Neuronal stem cell (in vitro differentiated cells): ENCODE measurements at regions not wholly inside any gene's neighbourhood (a gene's known extent, or its start where the extent isn't known, plus 50 kb on each side); places are given as distances from the start of the nearest gene placed in this dataset.

Source experiments
- DNase-seq: peaks from one replicate; pipeline ENCODE4 v3.0.0-alpha.2; 2013; ENCODE audit warnings: low spot score
- H2AFZ ChIP-seq: one replicate; pipeline ENCODE4 v1.6.1; 2013; ENCODE audit warnings: mild to moderate bottlenecking, low read length, inconsistent platforms
- H2AK5ac ChIP-seq: 2 replicates; pipeline ENCODE4 v1.6.1; 2013; ENCODE audit warnings: low read depth, mild to moderate bottlenecking, inconsistent platforms, low read length, moderate library complexity, mixed read lengths
- H2BK120ac ChIP-seq: 2 replicates; pipeline ENCODE4 v1.6.1; 2013; ENCODE audit warnings: low read depth, mild to moderate bottlenecking, inconsistent platforms, low read length, moderate library complexity, mixed read lengths
- H2BK12ac ChIP-seq: one replicate; pipeline ENCODE4 v1.6.1; 2013; ENCODE audit warnings: low read length, inconsistent platforms
- H2BK15ac ChIP-seq: 2 replicates; pipeline ENCODE4 v1.6.1; 2013; ENCODE audit warnings: mild to moderate bottlenecking, low read length, inconsistent platforms, mixed read lengths
- H2BK5ac ChIP-seq: one replicate; pipeline ENCODE4 v1.6.1; 2013; ENCODE audit warnings: inconsistent platforms, mild to moderate bottlenecking, low read length, moderate library complexity
- H3K14ac ChIP-seq: one replicate; pipeline ENCODE4 v1.6.1; 2013; ENCODE audit warnings: low read length, inconsistent platforms
- H3K18ac ChIP-seq: 2 replicates; pipeline ENCODE4 v1.6.1; 2013; ENCODE audit warnings: low read length, inconsistent platforms
- H3K23ac ChIP-seq: 2 replicates; pipeline ENCODE4 v1.6.1; 2013; ENCODE audit warnings: low read depth, mild to moderate bottlenecking, mixed read lengths, low read length, inconsistent platforms; ENCODE audit not compliant: poor library complexity
- H3K27ac ChIP-seq: replicated peaks from 3 replicates; pipeline ENCODE4 v1.5.1; 2013; ENCODE audit warnings: low read length, inconsistent platforms
- H3K27me3 ChIP-seq, 3 experiments: 2 replicates each; pipeline ENCODE4 v1.6.1; 2013; ENCODE audit warnings: low read length in 3 of 3, mild to moderate bottlenecking in 2 of 3, inconsistent platforms in 1 of 3, low read depth in 1 of 3, mixed read lengths in 1 of 3, moderate library complexity in 1 of 3; ENCODE audit not compliant: control insufficient read depth in 3 of 3, insufficient read depth in 3 of 3
- H3K36me3 ChIP-seq, 2 donors: replicated peaks in 1 of 2; 2 replicates each; pipeline ENCODE4 v1.6.1; 2013; ENCODE audit warnings: low read length in 2 of 2; ENCODE audit not compliant: control insufficient read depth in 2 of 2, insufficient read depth in 2 of 2
- H3K4ac ChIP-seq: 2 replicates; pipeline ENCODE4 v1.6.1; 2013; ENCODE audit warnings: inconsistent platforms, mild to moderate bottlenecking, low read length, moderate library complexity
- H3K4me1 ChIP-seq, 2 donors: 1 replicate in 1 of 2; 2 replicates in 1 of 2; pipeline ENCODE4 v1.6.1; 2013; ENCODE audit warnings: low read length in 2 of 2, low read depth in 1 of 2; ENCODE audit not compliant: control insufficient read depth in 2 of 2, insufficient read depth in 1 of 2
- H3K4me2 ChIP-seq: one replicate; pipeline ENCODE4 v1.6.1; 2013; ENCODE audit warnings: mild to moderate bottlenecking, low read length, inconsistent platforms; ENCODE audit not compliant: insufficient read depth, poor library complexity, severe bottlenecking
- H3K4me3 ChIP-seq, 2 donors: 2 replicates each; pipeline ENCODE4 v1.5.1; 2013; ENCODE audit warnings: low read length in 2 of 2, mild to moderate bottlenecking in 2 of 2, inconsistent platforms in 1 of 2, moderate library complexity in 1 of 2
- H3K79me1 ChIP-seq: one replicate; pipeline ENCODE4 v1.6.1; 2013; ENCODE audit warnings: low read depth, mild to moderate bottlenecking, inconsistent platforms, low read length, moderate library complexity
- H3K9ac ChIP-seq: one replicate; pipeline ENCODE4 v1.6.1; 2013; ENCODE audit warnings: mild to moderate bottlenecking, low read depth, low read length, inconsistent platforms; ENCODE audit not compliant: poor library complexity
- H3K9me3 ChIP-seq, 2 donors: replicated peaks in 1 of 2; 2 replicates each; pipeline versions ENCODE3 to v1.6.1; 2013; ENCODE audit warnings: low read length in 2 of 2, mild to moderate bottlenecking in 2 of 2, inconsistent platforms in 1 of 2, low read depth in 1 of 2, mixed read lengths in 1 of 2, moderate library complexity in 1 of 2; ENCODE audit not compliant: control insufficient read depth in 2 of 2, insufficient read depth in 1 of 2
- H4K8ac ChIP-seq: one replicate; pipeline ENCODE4 v1.6.1; 2013; ENCODE audit warnings: low read depth, mild to moderate bottlenecking, inconsistent platforms, low read length, moderate library complexity
- H4K91ac ChIP-seq: one replicate; pipeline ENCODE4 v1.6.1; 2013; ENCODE audit warnings: low read length, low read depth, mild to moderate bottlenecking, inconsistent platforms; ENCODE audit not compliant: poor library complexity
- WGBS, 2 donors: extraction: QIAGEN DNeasy Blood & Tissue Kit; methylation state at CpG; one replicate each; pipeline ENCODE4 v1.1.7; 2013; ENCODE audit warnings: missing lambda C conversion rate in 2 of 2, mixed read lengths in 1 of 2; ENCODE audit not compliant: insufficient read length in 2 of 2, insufficient replicate concordance in 1 of 2; ENCODE audit errors: extremely low coverage in 2 of 2; 5-methylcytosine and 5-hydroxymethylcytosine counted together

DNA sequence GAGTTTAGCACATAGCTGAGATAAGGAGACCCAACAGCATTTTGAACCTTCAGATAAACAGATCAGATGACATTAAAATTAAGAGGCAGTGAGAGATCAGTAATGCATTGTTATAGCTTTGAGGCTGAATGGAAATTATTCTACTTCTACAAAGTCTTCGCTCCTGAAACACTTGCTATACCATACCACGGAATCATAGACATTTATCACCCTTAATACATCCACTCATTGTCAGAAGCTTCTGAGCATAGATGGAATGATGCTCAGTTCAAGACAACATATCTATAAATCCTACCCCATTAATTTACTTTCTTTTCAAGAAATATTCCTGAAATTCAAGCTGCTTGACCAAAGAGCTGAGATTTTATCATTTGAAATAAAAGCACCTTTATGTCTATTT lies 266.7 kb downstream of the C3orf38 start:
- H3K4me3 ChIP-seq, result no peak overlapping the region
- no peak for DNase-seq
- no peaks in the 10 kb centered on the region for H3K27me3 ChIP-seq
- no peak overlapping the region for H2AK5ac ChIP-seq
- H3K36me3 ChIP-seq, result no peaks in the 10 kb centered on the region
- H3K9ac ChIP-seq, result no peak overlapping the region
- no peak overlapping the region for H4K91ac ChIP-seq
- H3K23ac ChIP-seq, result no peak overlapping the region
- no peaks in the 10 kb centered on the region for H3K9me3 ChIP-seq
- H2BK5ac ChIP-seq, result no peak overlapping the region
- H3K4me2 ChIP-seq, result no peak overlapping the region
- no peak overlapping the region for H4K8ac ChIP-seq
- no peak overlapping the region for H2AFZ ChIP-seq
- no CpG with 5 or more reads among the region's 2 CpGs for WGBS, 2 donors
- no peak overlapping the region for H2BK15ac ChIP-seq
- no peak overlapping the region for H3K18ac ChIP-seq
- H3K4me1 ChIP-seq, result no peaks in the 10 kb centered on the region
- H2BK12ac ChIP-seq, result no peak overlapping the region
- H2BK120ac ChIP-seq, result no peak overlapping the region
- no peak overlapping the region for H3K27ac ChIP-seq
- no peak overlapping the region for H3K4ac ChIP-seq
- H3K79me1 ChIP-seq, result no peaks in the 10 kb centered on the region
- no peak overlapping the region for H3K14ac ChIP-seq

DNA sequence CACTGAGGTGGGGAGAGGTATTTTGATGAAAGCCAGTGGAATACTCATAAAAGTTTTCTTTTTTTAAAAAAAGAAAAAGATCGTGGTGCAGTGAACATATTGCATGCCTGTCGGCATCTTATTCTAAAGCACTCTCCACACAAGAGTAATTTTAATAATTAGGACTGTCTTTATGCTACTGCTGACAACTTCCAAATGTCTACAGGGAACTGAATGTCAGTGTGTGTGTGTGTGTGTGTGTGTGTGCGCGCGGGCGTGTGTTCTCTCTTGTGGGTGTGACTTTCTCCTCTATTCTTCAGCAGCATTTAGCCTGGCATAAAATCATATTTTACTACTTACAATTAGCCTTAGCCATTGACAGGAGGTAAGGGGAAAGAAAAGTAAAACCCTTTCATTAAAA lies 268.5 kb downstream of the C3orf38 start:
- Histone ChIP-seq H4K91ac (no peak overlapping the region), H3K79me1 (no peaks in the 10 kb centered on the region), H3K9me3 (no peaks in the 10 kb centered on the region), H3K4me2 (no peak overlapping the region), H3K36me3 (no peaks in the 10 kb centered on the region), H3K27ac (no peak overlapping the region), H2BK15ac (no peak overlapping the region), H2AK5ac (no peak overlapping the region), H2BK12ac (no peak overlapping the region), H3K4me3 (no peak overlapping the region), H2AFZ (no peak overlapping the region), H4K8ac (no peak overlapping the region), H3K4ac (no peak overlapping the region), H3K14ac (no peak overlapping the region), H3K27me3 (no peaks in the 10 kb centered on the region), H3K4me1 (no peaks in the 10 kb centered on the region), H3K23ac (no peak overlapping the region), H2BK120ac (no peak overlapping the region), H3K18ac (no peak overlapping the region), H2BK5ac (no peak overlapping the region), H3K9ac (no peak overlapping the region)
- DNase-seq, result no peak
- WGBS, 2 donors, result no CpG with 5 or more reads among the region's 6 CpGs

DNA sequence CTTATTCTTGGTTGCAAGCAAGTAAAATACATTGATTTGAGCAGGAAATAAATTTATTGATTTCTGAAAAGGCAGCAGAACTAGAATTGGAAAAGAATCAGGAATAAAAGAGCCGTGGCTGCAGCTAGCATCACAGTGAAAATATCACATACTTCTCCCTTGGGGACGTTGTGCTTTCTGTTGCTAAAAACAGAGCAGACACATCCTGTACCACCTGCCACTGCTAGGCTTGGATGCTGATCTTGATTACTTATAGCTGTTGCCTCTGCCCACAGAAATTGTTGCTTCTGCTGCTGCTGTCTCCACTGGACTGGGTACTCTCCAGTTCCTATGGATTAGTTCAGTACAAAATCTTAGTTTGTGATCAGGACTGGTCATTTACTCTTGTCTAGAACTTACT lies 283.8 kb downstream of the C3orf38 start:
- Histone ChIP-seq H3K9me3 (no peaks in the 10 kb centered on the region), H2BK15ac (no peak overlapping the region), H3K18ac (no peak overlapping the region), H3K4me1 (no peaks in the 10 kb centered on the region), H2BK120ac (no peak overlapping the region), H3K27ac (no peak overlapping the region), H2AFZ (no peak overlapping the region), H4K8ac (no peak overlapping the region), H2AK5ac (no peak overlapping the region), H2BK12ac (no peak overlapping the region), H3K36me3 (no peaks in the 10 kb centered on the region), H2BK5ac (no peak overlapping the region), H3K23ac (no peak overlapping the region), H3K4ac (no peak overlapping the region), H4K91ac (no peak overlapping the region), H3K79me1 (no peaks in the 10 kb centered on the region), H3K9ac (no peak overlapping the region), H3K27me3 (no peaks in the 10 kb centered on the region), H3K4me2 (no peak overlapping the region), H3K14ac (no peak overlapping the region), H3K4me3 (no peak overlapping the region)
- no peak for DNase-seq
- no CpG with 5 or more reads among the region's 2 CpGs for WGBS, 2 donors

DNA sequence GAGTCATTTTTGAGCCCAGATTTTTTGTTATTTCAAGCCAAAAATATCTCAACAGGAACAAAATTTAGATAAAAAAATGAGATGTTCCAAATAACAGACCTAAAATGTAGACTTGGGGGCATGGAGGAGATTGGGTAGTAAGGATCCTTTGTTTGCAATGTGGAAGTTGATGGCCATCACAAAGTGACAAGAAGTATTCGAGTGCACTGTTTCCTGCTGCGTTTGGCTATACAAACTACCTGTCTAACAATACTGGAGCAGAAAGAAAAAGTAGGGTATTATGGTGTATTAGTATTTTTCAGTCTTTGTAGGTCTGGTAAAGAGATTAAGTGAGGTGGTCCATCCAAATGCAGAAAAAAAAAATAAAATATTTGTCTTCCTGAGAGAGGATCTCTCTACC lies 284.2 kb downstream of the C3orf38 start:
- no peak overlapping the region for H3K27ac ChIP-seq
- H2BK120ac ChIP-seq, result no peak overlapping the region
- peak overlapping the region; percentile 41 for H2AFZ ChIP-seq
- H3K23ac ChIP-seq, result no peak overlapping the region
- no peak overlapping the region for H4K8ac ChIP-seq
- H2AK5ac ChIP-seq, result no peak overlapping the region
- H3K9me3 ChIP-seq, result no peaks in the 10 kb centered on the region
- no peak overlapping the region for H3K18ac ChIP-seq
- H3K4ac ChIP-seq, result no peak overlapping the region
- no peak overlapping the region for H2BK15ac ChIP-seq
- H2BK5ac ChIP-seq, result no peak overlapping the region
- H3K36me3 ChIP-seq, result no peaks in the 10 kb centered on the region
- no peak overlapping the region for H2BK12ac ChIP-seq
- no peak for DNase-seq
- no CpG with 5 or more reads among the region's 2 CpGs for WGBS, 2 donors
- H3K14ac ChIP-seq, result no peak overlapping the region
- H3K4me2 ChIP-seq, result no peak overlapping the region
- no peaks in the 10 kb centered on the region for H3K79me1 ChIP-seq
- no peaks in the 10 kb centered on the region for H3K4me1 ChIP-seq
- H3K27me3 ChIP-seq, result no peaks in the 10 kb centered on the region
- H4K91ac ChIP-seq, result no peak overlapping the region
- H3K9ac ChIP-seq, result no peak overlapping the region
- H3K4me3 ChIP-seq, result no peak overlapping the region
